Natural killer cell (primary cell): ENCODE measurements at regions not wholly inside any gene's neighbourhood (a gene's known extent, or its start where the extent isn't known, plus 50 kb on each side); places are given as distances from the start of the nearest gene placed in this dataset.

Experiments used
- ATAC-seq, 3 donors: fragments of 150-1000 bp in 2 of 3; fragments of 200-7000 bp in 1 of 3; cut with Tn5 transposase; 1 replicate in 1 of 3; 2 replicates in 2 of 3; pipeline ENCODE4 v1.10.0; 2021; ENCODE audit warnings: mild to moderate bottlenecking in 2 of 3, moderate library complexity in 2 of 3
- DNase-seq, 2 donors: peaks; one replicate each; pipeline versions ENCODE4 v3.0.0 to v3.0.0-alpha.2; 2013 to 2021; ENCODE audit warnings: mixed read lengths in 1 of 2
- H3K27ac ChIP-seq: one replicate; pipeline ENCODE4 v1.5.1; 2013; ENCODE audit warnings: mild to moderate bottlenecking, low read length
- H3K27me3 ChIP-seq: one replicate; pipeline ENCODE4 v1.6.1; 2013; ENCODE audit warnings: low read length; ENCODE audit not compliant: control insufficient read depth, insufficient read depth
- H3K36me3 ChIP-seq: one replicate; pipeline ENCODE4 v1.6.1; 2013; ENCODE audit warnings: low read length; ENCODE audit not compliant: control insufficient read depth, insufficient read depth
- H3K4me1 ChIP-seq: one replicate; pipeline ENCODE4 v1.6.1; 2013; ENCODE audit warnings: low read length; ENCODE audit not compliant: control insufficient read depth, insufficient read depth
- H3K4me3 ChIP-seq: one replicate; pipeline ENCODE4 v1.5.1; 2013; ENCODE audit warnings: low read length
- H3K9me3 ChIP-seq: one replicate; pipeline ENCODE4 v1.6.1; 2013; ENCODE audit warnings: low read length; ENCODE audit not compliant: control insufficient read depth, insufficient read depth
- H3K27ac Mint-ChIP-seq, 2 donors: one replicate each; pipeline ENCODE4 v1.8.0; 2022; ENCODE audit warnings: mild to moderate bottlenecking in 2 of 2, mixed read lengths in 2 of 2, moderate library complexity in 1 of 2
- H3K27me3 Mint-ChIP-seq, 2 donors: one replicate each; pipeline ENCODE4 v1.8.0; 2022; ENCODE audit warnings: low read depth in 2 of 2, mixed read lengths in 2 of 2
- H3K36me3 Mint-ChIP-seq: one replicate; pipeline ENCODE4 v1.8.0; 2022; ENCODE audit warnings: mixed read lengths
- H3K4me1 Mint-ChIP-seq, 2 donors: one replicate each; pipeline ENCODE4 v1.8.0; 2022; ENCODE audit warnings: mixed read lengths in 2 of 2
- H3K4me3 Mint-ChIP-seq: one replicate; pipeline ENCODE4 v1.8.0; 2022; ENCODE audit warnings: mild to moderate bottlenecking, moderate library complexity, mixed read lengths
- H3K9me3 Mint-ChIP-seq, 2 donors: one replicate each; pipeline ENCODE4 v1.8.0; 2022; ENCODE audit warnings: mixed read lengths in 2 of 2
- WGBS: methylation state at CpG from one replicate; pipeline ENCODE4 v1.1.7; 2013; ENCODE audit warnings: missing lambda C conversion rate; ENCODE audit not compliant: insufficient coverage; 5-methylcytosine and 5-hydroxymethylcytosine counted together
- intact Hi-C: fragments of 100-400 bp; cut with micrococcal nuclease; formaldehyde crosslinking; loops from one replicate; pipeline ENCODE4 v1.14.2; 2022
- TF ChIP-seq, protein P1 (sequence below): fragments of 200-600 bp; IDR thresholded peaks from one replicate; pipeline ENCODE4 v1.8.0; 2022; ENCODE audit warnings: antibody characterized with exemption

DNA sequence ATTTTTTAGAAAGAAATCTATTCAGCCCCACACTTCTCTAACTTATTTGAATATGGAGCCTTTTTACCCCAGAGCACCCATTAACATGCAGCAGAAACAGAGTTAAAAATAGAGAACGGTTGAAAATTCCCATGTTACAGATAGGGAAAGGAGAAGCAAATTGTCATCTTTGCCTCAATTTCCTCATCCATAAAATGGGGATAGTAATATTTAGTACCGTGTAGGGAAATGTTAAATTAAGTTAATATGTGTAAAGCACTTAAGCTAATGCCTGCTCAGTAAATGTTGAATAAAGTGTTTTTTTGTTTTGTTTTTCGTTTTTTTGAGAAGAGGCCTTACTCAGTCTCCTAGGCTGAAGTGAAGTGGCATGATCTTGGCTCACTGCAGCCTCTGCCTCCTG is 50.3 kb downstream of the NAV1 start:
- Mint-ChIP-seq H3K27me3 (peaks cover 3 to 23% of the 10 kb centered on the region in 2 donors), H3K4me1 (no peaks in the 10 kb centered on the region), H3K9me3 (no peaks in the 10 kb centered on the region), H3K36me3 (no peaks in the 10 kb centered on the region), H3K4me3 (no peak overlapping the region), H3K27ac (no peak overlapping the region)
- Histone ChIP-seq H3K27me3 (no peaks in the 10 kb centered on the region), H3K4me1 (no peaks in the 10 kb centered on the region), H3K9me3 (no peaks in the 10 kb centered on the region), H3K4me3 (no peak overlapping the region), H3K27ac (no peak overlapping the region), H3K36me3 (no peaks in the 10 kb centered on the region)
- ATAC-seq (no peak), DNase-seq (no peak)
- WGBS, result 81% methylated on average over 3 of the region's 3 CpGs
- TF ChIP-seq, protein P1, sequence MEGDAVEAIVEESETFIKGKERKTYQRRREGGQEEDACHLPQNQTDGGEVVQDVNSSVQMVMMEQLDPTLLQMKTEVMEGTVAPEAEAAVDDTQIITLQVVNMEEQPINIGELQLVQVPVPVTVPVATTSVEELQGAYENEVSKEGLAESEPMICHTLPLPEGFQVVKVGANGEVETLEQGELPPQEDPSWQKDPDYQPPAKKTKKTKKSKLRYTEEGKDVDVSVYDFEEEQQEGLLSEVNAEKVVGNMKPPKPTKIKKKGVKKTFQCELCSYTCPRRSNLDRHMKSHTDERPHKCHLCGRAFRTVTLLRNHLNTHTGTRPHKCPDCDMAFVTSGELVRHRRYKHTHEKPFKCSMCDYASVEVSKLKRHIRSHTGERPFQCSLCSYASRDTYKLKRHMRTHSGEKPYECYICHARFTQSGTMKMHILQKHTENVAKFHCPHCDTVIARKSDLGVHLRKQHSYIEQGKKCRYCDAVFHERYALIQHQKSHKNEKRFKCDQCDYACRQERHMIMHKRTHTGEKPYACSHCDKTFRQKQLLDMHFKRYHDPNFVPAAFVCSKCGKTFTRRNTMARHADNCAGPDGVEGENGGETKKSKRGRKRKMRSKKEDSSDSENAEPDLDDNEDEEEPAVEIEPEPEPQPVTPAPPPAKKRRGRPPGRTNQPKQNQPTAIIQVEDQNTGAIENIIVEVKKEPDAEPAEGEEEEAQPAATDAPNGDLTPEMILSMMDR, result no peak
- intact Hi-C loops, result no loop called here

DNA sequence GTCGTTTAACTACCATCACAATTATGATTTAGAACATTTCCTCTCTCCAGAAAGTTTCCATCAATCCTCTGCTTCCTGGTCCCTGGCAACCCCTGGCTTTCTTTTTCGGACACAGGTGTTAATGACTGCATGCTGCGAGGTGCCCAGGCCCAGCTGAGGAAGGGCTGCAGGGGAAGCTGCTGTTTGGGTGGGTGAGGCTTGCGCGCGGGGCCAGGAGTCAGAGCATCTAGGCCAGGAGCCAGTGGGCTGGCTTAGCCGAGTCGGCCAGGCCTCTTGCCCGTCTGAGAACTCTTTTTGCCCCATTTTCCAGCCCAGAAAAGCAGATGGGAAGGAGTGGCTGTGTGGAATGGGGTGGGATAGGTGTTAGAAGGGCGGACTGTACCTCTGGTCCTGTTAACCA is 51.5 kb downstream of the NAV1 start:
- no peak for DNase-seq
- no peaks in the 10 kb centered on the region for H3K4me1 Mint-ChIP-seq
- no peaks in the 10 kb centered on the region for H3K27me3 ChIP-seq
- H3K9me3 Mint-ChIP-seq, result no peaks in the 10 kb centered on the region
- H3K36me3 Mint-ChIP-seq, result no peaks in the 10 kb centered on the region
- 86% methylated on average over 10 of the region's 10 CpGs for WGBS
- H3K27ac ChIP-seq, result no peak overlapping the region
- no peak for ATAC-seq
- no peak overlapping the region for H3K4me3 Mint-ChIP-seq
- H3K36me3 ChIP-seq, result no peaks in the 10 kb centered on the region
- H3K27ac Mint-ChIP-seq, result no peak overlapping the region
- H3K27me3 Mint-ChIP-seq, result peaks cover 3 to 17% of the 10 kb centered on the region in 2 donors
- intact Hi-C loops, result no loop called here
- H3K9me3 ChIP-seq, result no peaks in the 10 kb centered on the region
- H3K4me1 ChIP-seq, result no peaks in the 10 kb centered on the region
- TF ChIP-seq, protein P1, result no peak
- no peak overlapping the region for H3K4me3 ChIP-seq

GRCh38 chr1:201591348-201591747 is 52.4 kb downstream of the NAV1 start:
- H3K36me3 Mint-ChIP-seq, result no peaks in the 10 kb centered on the region
- no peaks in the 10 kb centered on the region for H3K27me3 ChIP-seq
- no peak overlapping the region for H3K27ac ChIP-seq
- no peaks in the 10 kb centered on the region for H3K36me3 ChIP-seq
- no peaks in the 10 kb centered on the region for H3K4me1 Mint-ChIP-seq
- no peaks in the 10 kb centered on the region for H3K9me3 Mint-ChIP-seq
- H3K4me3 Mint-ChIP-seq, result no peak overlapping the region
- H3K9me3 ChIP-seq, result no peaks in the 10 kb centered on the region
- TF ChIP-seq, protein P1, result no peak
- intact Hi-C loops, result no loop called here
- H3K27ac Mint-ChIP-seq, result no peak overlapping the region
- no peak overlapping the region for H3K4me3 ChIP-seq
- peaks cover 3 to 8% of the 10 kb centered on the region in 2 donors for H3K27me3 Mint-ChIP-seq
- no peak for ATAC-seq
- no peaks in the 10 kb centered on the region for H3K4me1 ChIP-seq
- 88% methylated on average over 2 of the region's 2 CpGs for WGBS
- no peak for DNase-seq

- Histone ChIP-seq H3K27me3 (no peaks in the 10 kb centered on the region), H3K4me3 (no peak overlapping the region), H3K9me3 (no peaks in the 10 kb centered on the region), H3K27ac (no peak overlapping the region), H3K4me1 (no peaks in the 10 kb centered on the region), H3K36me3 (no peaks in the 10 kb centered on the region)
- no peaks in the 10 kb centered on the region for H3K36me3 Mint-ChIP-seq
- ATAC-seq (no peak), DNase-seq (no peak)
- TF ChIP-seq, protein P1, result no peak
- H3K27me3 Mint-ChIP-seq, result peaks cover 3 to 8% of the 10 kb centered on the region in 2 donors
- no peak overlapping the region for H3K4me3 Mint-ChIP-seq
- no peaks in the 10 kb centered on the region for H3K4me1 Mint-ChIP-seq
- no peak overlapping the region for H3K27ac Mint-ChIP-seq
- 92% methylated on average over 3 of the region's 3 CpGs for WGBS
- intact Hi-C loops, result no loop called here
- H3K9me3 Mint-ChIP-seq, result no peaks in the 10 kb centered on the region
Measured at GRCh38 chr1:201591981-201592380, 53.1 kb downstream of the NAV1 start.
